Neutrophil (primary cell): ENCODE measurements at regions not wholly inside any gene's neighbourhood (a gene's known extent, or its start where the extent isn't known, plus 50 kb on each side); places are given as distances from the start of the nearest gene placed in this dataset.

Source experiments
- H3K27ac ChIP-seq: fragments of 200-600 bp; sonication (generic); 2 replicates; pipeline ENCODE4 v1.5.1; 2016; ENCODE audit warnings: mild to moderate bottlenecking, moderate library complexity
- H3K27me3 ChIP-seq: fragments of 200-600 bp; sonication (generic); 2 replicates; pipeline ENCODE4 v1.6.0; 2016; ENCODE audit warnings: mild to moderate bottlenecking
- H3K36me3 ChIP-seq: fragments of 200-600 bp; sonication (generic); 2 replicates; pipeline ENCODE4 v1.5.1; 2017
- H3K4me1 ChIP-seq, 2 experiments: fragments of 200-600 bp in 1 of 2; sonication (generic) in 1 of 2; 1 replicate in 1 of 2; 2 replicates in 1 of 2; pipeline versions ENCODE4 v1.5.1 to v1.6.1; 2013 to 2016; ENCODE audit warnings: low read depth in 1 of 2, low read length in 1 of 2, mild to moderate bottlenecking in 1 of 2, moderate library complexity in 1 of 2; ENCODE audit not compliant: control insufficient read depth in 1 of 2, insufficient read depth in 1 of 2
- H3K4me3 ChIP-seq, 2 experiments: fragments of 200-600 bp in 1 of 2; sonication (generic) in 1 of 2; 1 replicate in 1 of 2; 2 replicates in 1 of 2; pipeline ENCODE4 v1.5.1; 2013 to 2016; ENCODE audit warnings: low read depth in 1 of 2, low read length in 1 of 2, mild to moderate bottlenecking in 1 of 2, moderate library complexity in 1 of 2
- H3K9me3 ChIP-seq: fragments of 200-600 bp; sonication (generic); 2 replicates; pipeline ENCODE4 v1.5.1; 2016
- TF ChIP-seq, protein P1 (sequence below): fragments of 200-600 bp; sonication (generic); IDR thresholded peaks from 2 replicates; pipeline ENCODE4 v1.5.1; 2016; ENCODE audit warnings: antibody characterized with exemption

DNA sequence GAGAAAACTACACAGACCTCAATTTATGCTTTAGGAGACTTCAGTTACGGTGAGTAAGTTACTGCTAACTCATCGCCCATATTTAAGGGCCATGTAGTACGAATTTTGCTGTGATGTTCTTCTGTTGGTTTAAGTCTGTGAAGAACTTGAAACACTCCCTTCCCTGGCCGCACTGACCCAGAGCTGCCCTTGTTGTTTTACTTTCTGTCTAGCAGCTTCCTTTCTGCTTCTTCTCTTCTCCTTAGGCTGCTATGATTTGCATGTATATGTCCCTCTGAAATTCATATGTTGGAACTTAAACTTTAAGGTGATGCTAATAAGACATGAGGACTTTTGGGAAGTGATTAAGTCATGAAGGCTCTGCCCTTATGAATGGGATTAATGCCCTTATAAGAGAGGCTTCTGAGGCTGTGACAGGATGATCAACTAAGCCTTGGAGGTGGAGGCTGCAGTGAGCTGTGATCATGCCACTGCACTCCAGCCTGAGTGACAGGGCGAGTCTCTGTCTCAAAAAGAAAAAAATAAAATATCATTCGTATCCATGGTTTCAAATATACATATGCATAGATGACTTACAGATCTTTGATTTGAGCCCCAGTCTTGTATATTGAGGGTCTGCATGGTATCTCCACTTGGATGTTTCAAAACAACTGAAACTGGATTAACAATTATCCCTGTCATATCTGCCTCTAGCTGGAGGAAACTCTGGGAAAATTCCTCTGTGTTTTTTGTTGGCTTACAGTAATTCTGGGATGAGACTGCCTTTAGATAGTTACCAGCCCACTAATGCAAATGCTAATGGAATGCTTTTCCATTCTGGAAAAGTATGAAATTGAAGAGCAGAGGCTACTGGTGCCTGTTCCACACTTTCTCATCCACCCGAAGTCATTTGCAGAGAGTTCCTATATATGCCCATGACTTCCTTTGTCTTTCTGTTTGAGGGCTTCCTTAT lies 263.4 kb upstream of the ACTBL2 start:
- TF ChIP-seq, protein P1, sequence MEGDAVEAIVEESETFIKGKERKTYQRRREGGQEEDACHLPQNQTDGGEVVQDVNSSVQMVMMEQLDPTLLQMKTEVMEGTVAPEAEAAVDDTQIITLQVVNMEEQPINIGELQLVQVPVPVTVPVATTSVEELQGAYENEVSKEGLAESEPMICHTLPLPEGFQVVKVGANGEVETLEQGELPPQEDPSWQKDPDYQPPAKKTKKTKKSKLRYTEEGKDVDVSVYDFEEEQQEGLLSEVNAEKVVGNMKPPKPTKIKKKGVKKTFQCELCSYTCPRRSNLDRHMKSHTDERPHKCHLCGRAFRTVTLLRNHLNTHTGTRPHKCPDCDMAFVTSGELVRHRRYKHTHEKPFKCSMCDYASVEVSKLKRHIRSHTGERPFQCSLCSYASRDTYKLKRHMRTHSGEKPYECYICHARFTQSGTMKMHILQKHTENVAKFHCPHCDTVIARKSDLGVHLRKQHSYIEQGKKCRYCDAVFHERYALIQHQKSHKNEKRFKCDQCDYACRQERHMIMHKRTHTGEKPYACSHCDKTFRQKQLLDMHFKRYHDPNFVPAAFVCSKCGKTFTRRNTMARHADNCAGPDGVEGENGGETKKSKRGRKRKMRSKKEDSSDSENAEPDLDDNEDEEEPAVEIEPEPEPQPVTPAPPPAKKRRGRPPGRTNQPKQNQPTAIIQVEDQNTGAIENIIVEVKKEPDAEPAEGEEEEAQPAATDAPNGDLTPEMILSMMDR: no peak
- Histone ChIP-seq H3K4me1 (no peaks in the 10 kb centered on the region), H3K27ac (no peak overlapping the region), H3K4me3 (no peak overlapping the region), H3K36me3 (no peaks in the 10 kb centered on the region), H3K27me3 (no peaks in the 10 kb centered on the region), H3K9me3 (no peaks in the 10 kb centered on the region)

DNA sequence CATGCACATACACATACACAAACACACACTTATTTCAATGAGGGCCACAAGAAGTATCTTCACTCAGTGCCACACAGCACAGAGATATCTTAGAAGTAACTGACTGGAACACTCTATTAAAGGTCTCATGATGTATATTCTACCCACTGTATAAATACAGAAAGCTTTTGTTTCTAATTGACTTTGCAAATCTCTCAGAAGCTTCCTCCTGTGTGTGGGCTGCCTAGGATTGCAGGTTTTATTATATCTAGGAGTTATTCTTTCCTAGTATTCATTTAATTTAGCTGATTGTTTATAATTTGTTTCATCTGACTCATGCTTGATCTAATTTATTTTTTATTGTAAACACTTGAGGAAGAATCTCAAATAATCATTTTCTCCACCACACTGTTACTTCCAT lies 262.4 kb upstream of the ACTBL2 start:
- no peak overlapping the region for H3K27ac ChIP-seq
- H3K36me3 ChIP-seq: no peaks in the 10 kb centered on the region
- H3K4me3 ChIP-seq: no peak overlapping the region
- TF ChIP-seq, protein P1: no peak
- H3K9me3 ChIP-seq: no peaks in the 10 kb centered on the region
- no peaks in the 10 kb centered on the region for H3K4me1 ChIP-seq
- no peaks in the 10 kb centered on the region for H3K27me3 ChIP-seq

DNA sequence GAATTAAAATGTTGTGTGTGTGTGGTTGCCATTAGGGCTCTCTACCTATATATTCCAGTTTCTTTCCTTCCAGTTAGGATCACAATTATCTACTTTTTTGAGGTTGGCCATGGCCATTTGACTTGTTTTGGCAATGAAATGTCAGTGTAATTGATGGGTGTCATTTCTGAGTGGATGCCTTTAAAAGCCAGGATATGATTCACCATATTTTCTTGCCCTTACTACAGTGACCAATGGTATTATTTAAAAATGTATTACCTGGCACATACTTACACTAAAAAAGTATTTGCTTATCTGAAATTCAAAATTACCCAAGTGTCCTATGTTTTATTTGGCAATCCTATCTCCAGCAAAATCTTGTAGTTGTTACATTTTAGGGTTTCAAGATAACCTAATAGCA lies 258.7 kb upstream of the ACTBL2 start:
- TF ChIP-seq, protein P1: no peak
- Histone ChIP-seq H3K4me1 (no peaks in the 10 kb centered on the region), H3K9me3 (no peaks in the 10 kb centered on the region), H3K4me3 (no peak overlapping the region), H3K27ac (no peak overlapping the region), H3K27me3 (no peaks in the 10 kb centered on the region), H3K36me3 (no peaks in the 10 kb centered on the region)

DNA sequence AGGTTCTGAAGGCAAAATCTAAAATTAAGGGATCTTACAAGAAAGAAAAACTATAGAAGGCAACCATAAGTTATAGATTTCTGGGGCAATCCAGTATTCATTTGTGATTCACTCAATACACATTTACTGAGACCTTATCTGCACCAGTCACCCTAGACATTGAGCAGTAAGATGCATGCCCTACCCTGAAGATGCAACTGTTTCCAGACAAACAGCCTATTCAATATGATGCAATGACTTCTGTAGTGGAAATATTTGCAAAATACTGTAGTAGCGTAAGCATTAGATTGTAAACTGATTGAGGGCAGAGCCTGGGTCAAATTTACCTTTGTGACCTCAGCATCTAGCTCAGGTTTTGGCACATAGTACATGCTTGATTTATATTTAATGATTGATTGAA lies 256.2 kb upstream of the ACTBL2 start:
- no peak overlapping the region for H3K4me3 ChIP-seq
- no peaks in the 10 kb centered on the region for H3K27me3 ChIP-seq
- H3K9me3 ChIP-seq: no peaks in the 10 kb centered on the region
- TF ChIP-seq, protein P1: no peak
- no peaks in the 10 kb centered on the region for H3K36me3 ChIP-seq
- H3K27ac ChIP-seq: no peak overlapping the region
- H3K4me1 ChIP-seq: no peaks in the 10 kb centered on the region

DNA sequence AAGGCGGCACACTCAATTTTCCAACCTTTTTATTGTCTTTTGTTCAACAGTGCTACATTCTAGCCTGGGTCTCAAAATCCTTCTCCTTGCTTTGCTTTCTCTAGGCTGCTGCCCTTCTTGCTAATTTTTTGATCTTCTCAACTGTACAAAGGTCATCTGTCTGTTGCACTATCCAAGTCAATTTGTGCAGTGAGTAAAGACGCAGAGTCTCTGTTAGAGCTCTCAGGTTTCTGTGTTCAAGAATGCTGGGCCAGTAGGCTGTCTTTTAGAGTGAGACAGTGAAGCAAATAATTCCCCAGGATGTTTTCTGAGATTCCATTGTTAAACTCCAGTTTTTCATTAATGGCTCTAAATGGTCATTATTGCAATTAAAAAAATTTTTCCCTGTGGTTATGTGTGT lies 255.7 kb upstream of the ACTBL2 start:
- H3K4me1 ChIP-seq: no peaks in the 10 kb centered on the region
- TF ChIP-seq, protein P1: no peak
- H3K4me3 ChIP-seq: no peak overlapping the region
- no peak overlapping the region for H3K27ac ChIP-seq
- H3K27me3 ChIP-seq: no peaks in the 10 kb centered on the region
- H3K9me3 ChIP-seq: no peaks in the 10 kb centered on the region
- no peaks in the 10 kb centered on the region for H3K36me3 ChIP-seq
